ENCODE measurements at regions not wholly inside any gene's neighbourhood (a gene's known extent, or its start where the extent isn't known, plus 50 kb on each side); places are given as distances from the start of the nearest gene placed in this dataset.

DNA sequence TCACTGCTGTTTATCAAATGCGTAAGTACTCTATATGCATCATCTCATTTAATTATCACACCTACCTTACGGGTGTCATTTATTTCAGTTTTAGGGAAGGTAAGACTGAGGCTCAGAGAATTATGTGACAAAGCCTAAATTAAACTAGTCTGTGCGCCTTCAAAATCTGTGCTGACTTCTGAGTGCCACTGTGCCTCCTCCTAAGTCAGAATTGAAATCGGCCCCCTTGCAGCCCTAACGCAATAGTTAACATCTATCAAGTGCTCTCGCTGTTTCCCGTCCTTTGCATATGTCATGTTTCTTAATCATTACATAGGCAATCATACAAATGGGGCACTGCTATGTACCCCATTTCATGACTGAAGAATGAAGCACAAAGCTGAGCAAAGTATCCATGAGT, 79.0 kb upstream of the PDE10A start:
- in situ Hi-C loops (cut with MboI; ENCODE audit: low sequenced_read_pairs), result no loop called here

GRCh38 chr6:165737396-165737795, 74.4 kb upstream of the PDE10A start:
- in situ Hi-C loops (cut with MboI; ENCODE audit: low sequenced_read_pairs), result no loop called here

DNA sequence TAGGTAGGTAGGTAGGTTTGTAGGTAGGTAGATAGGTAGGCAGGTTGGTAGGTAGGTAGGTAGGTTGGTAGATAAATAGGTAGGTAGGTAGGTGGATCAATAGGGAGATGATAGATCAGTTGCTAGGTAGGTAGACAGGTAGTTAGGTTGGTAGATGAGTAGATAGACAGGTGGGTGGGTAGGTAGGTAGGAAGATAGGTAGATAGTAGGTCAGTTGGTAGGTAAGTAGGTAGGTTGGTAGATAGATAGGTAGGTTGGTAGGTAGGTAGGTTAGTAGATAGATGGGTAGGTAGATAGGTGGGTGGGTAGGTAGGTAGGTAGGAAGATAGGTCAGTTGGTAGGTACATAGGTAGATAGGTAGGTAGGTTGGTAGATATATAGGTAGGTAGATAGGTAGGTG, 72.0 kb upstream of the PDE10A start:
- in situ Hi-C loops (cut with MboI; ENCODE audit: low sequenced_read_pairs), result no loop called here

DNA sequence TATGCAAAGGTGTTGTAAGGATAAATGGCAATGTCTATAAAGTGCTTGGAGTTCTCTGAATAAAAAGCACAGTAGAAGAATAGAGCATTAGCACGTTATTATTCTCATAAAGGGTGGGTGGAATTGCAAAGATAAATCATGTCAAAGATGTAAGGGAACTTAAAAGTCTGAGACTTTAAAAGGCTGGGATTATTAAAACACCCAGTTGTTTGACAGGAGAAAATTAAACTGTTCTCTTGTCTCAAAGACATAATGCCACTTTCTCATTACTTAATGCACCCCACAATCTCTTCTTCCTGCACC, 70.4 kb upstream of the PDE10A start:
- in situ Hi-C loops (cut with MboI; ENCODE audit: low sequenced_read_pairs), result no loop called here

DNA sequence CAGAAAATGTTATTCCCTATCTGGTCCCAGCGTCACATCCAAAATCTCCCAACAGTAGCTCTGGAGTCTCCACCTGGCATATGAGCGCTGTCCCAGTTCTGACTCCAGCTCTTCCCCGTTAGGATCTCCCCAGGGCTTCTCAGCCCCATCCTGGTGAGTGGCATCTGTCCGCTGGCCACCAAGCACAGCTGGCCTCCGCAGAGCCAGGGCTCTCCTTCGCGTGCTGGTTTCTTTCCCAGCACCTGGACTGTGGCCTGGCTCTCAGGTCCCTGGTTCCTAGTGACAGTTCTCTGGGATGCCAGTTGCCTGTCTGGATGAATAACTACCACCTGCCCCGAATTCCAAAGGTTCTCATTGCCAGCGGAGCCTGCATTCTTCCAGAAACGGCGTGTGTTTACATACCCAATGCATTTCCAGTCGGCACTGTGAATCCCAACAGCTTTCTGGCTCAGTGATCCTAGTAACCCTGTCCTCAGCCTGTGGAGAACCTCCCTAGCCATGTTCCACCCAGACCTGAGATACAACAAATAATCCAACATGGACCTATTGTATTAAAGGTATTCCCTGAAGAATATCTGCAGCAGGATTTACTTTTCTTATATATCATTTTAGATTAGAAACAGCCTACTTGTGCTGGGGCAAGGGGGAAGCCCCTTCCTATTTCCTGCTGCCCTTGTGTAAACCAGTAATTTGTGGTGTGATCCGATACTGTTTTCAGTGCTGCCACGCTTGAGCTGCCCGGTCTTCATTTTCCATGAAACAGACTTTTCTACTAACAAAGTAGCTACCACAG, 69.9 kb upstream of the PDE10A start:
- in situ Hi-C loops (cut with MboI; ENCODE audit: low sequenced_read_pairs), result no loop called here

- in situ Hi-C loops (cut with MboI; ENCODE audit: low sequenced_read_pairs), result no loop called here
These were observed 66.4 kb upstream of the PDE10A start for GRCh38 chr6:165729307-165729936.

GRCh38 chr6:165728216-165728615, 65.2 kb upstream of the PDE10A start:
- in situ Hi-C loops (cut with MboI; ENCODE audit: low sequenced_read_pairs), result no loop called here

DNA sequence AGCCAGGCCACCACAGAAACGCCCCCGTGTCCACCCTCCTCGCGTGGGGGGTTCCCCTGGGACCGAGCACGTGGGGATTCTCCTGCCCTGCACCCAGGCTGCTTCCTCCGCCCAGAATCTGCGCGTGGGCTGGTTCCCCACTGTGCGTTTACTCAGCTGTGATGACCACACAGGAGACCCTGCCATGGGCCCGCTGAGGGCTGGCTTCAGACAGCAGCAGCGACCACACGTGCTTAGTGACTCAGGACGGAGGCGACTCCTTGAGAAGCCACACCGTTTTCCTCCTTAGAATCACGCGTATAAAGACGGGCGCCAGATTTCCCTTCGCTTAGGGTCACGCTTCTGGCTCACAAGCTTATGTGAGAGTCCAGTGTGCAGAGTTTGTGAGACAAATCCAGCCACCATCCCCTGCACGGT, 63.9 kb upstream of the PDE10A start:
- in situ Hi-C loops (cut with MboI; ENCODE audit: low sequenced_read_pairs), result no loop called here

- in situ Hi-C loops (cut with MboI; ENCODE audit: low sequenced_read_pairs), result no loop called here
These were observed 63.3 kb upstream of the PDE10A start for GRCh38 chr6:165726290-165726875.

GRCh38 chr6:165725201-165725600, 62.2 kb upstream of the PDE10A start:
- in situ Hi-C loops (cut with MboI; ENCODE audit: low sequenced_read_pairs), result no loop called here

GRCh38 chr6:165723326-165723725, 60.3 kb upstream of the PDE10A start:
- in situ Hi-C loops (cut with MboI; ENCODE audit: low sequenced_read_pairs), result no loop called here

GRCh38 chr6:165722022-165722421, 59.0 kb upstream of the PDE10A start:
- in situ Hi-C loops (cut with MboI; ENCODE audit: low sequenced_read_pairs), result no loop called here

- in situ Hi-C loops (cut with MboI; ENCODE audit: low sequenced_read_pairs), result no loop called here
These were observed 58.3 kb upstream of the PDE10A start for GRCh38 chr6:165721356-165721755.

- in situ Hi-C loops (cut with MboI; ENCODE audit: low sequenced_read_pairs), result no loop called here
These were observed 55.5 kb upstream of the PDE10A start for GRCh38 chr6:165718491-165718891.

GRCh38 chr6:165717732-165718465, 54.9 kb upstream of the PDE10A start:
- in situ Hi-C loops (cut with MboI; ENCODE audit: low sequenced_read_pairs), result no loop called here

DNA sequence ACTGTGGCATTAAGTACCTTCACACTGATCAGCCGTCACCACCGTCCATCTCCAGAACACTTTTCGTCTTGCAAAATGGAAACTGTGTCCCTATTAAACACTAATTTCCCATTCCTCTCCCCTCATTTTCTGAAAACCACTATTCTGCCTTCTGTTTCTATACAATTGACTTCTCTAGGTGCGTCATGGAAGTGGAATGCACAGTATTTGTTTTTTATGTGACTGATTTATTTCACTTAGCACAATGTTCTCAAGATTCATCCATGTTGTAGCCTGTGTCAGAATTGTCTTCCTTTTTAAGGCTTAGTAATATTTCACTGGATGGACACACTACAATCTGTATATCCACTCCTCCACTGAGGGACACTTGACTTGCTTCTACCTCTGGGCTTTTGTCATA, 53.8 kb upstream of the PDE10A start:
- in situ Hi-C loops (cut with MboI; ENCODE audit: low sequenced_read_pairs), result no loop called here

- in situ Hi-C loops (cut with MboI; ENCODE audit: low sequenced_read_pairs), result no loop called here
These were observed 52.4 kb upstream of the PDE10A start for GRCh38 chr6:165715428-165715827.

- in situ Hi-C loops (cut with MboI; ENCODE audit: low sequenced_read_pairs), result no loop called here
These were observed 51.9 kb upstream of the PDE10A start for GRCh38 chr6:165714907-165715306.

DNA sequence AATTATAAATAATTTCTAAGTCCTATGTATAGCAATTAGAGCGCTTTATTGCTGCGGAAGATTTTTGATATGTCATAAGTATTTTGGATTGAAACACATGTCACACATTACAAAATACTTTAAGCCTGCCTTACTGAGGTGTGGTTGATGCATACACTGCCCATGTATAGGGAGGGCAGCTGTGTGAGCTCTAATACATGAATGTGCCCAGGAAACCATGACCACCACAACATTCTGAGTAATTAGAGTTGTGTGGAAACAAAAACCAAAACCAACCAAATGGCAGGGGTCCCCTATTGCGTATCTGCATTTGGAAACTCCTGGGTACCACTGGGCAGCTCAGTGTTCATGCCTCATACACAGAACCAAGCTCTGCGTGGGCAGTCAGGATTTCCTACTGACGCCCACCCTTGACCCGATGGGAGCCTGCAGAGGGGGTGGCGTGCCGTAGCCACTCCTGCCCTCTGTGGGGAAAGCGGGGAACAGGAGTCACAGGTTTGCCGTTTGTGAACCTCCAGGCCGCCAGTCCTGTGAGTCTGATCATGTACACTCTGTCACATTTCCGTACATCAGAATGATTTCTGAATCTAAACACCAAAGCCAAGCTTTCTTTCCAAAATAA, 50.9 kb upstream of the PDE10A start:
- in situ Hi-C loops (cut with MboI; ENCODE audit: low sequenced_read_pairs), result no loop called here
